Hematopoietic multipotent progenitor cell treated with erythropoietin and hydrocortisone succinate and interleukin-3 and kit ligand, for 8 days (in vitro differentiated cells): ENCODE measurements at regions not wholly inside any gene's neighbourhood (a gene's known extent, or its start where the extent isn't known, plus 50 kb on each side); places are given as distances from the start of the nearest gene placed in this dataset.

Experiments
- DNase-seq: peaks from one replicate; pipeline ENCODE4 v3.0.0-alpha.2; 2015

- no peak for DNase-seq
Observed at GRCh38 chrX:39356119-39356807, 555.0 kb downstream of the MID1IP1 start.

GRCh38 chrX:39360101-39360500 is 558.8 kb downstream of the MID1IP1 start:
- no peak for DNase-seq

- no peak for DNase-seq
Observed at GRCh38 chrX:39361736-39362135, 560.5 kb downstream of the MID1IP1 start.

- no peak for DNase-seq
Observed at GRCh38 chrX:39367416-39367815, 566.2 kb downstream of the MID1IP1 start.

GRCh38 chrX:39372115-39372514 is 570.9 kb downstream of the MID1IP1 start:
- no peak for DNase-seq

DNA sequence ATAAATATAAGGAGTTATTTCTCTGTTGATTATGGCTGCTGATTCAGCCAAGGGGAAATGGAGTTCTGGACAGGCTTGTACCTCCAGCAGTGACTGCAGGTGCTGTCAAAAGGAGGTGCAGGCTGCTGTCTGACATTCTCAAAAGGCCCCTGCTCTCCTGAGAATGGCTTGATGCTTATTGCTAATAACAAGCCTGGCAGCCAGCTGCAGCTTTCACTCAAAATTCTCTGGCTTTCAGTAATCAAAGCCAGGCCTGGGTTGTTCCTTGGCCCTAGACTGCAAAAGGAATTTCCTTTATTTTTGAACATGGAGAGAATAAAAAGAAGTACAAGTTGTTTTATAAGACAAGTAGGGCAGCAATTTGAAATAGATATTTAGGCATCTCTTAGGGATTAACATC is 575.9 kb downstream of the MID1IP1 start:
- no peak for DNase-seq

GRCh38 chrX:39377773-39378172 is 576.5 kb downstream of the MID1IP1 start:
- DNase-seq = no peak

- DNase-seq = no peak
Observed at GRCh38 chrX:39381422-39381821, 580.2 kb downstream of the MID1IP1 start.

DNA sequence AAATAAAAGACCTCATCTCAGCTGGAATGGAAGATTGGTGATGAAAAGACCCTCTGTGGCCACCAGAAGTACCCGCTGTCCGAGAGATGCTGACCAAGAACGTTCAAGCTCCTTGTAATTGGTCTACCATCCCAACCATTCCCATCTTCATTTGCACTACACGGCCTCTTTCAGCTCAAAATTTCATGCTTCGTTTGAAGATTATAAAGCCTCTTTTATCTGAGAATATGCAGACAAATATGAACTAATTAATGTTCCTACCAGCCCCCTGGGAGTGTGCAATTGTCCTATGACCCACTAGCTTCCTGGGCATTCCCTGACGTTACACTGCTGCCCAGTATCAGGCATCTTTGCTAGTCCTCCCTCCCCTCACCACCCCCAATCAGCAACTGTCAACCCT is 583.7 kb downstream of the MID1IP1 start:
- no peak for DNase-seq

GRCh38 chrX:39388730-39389129 is 587.5 kb downstream of the MID1IP1 start:
- no peak for DNase-seq

DNA sequence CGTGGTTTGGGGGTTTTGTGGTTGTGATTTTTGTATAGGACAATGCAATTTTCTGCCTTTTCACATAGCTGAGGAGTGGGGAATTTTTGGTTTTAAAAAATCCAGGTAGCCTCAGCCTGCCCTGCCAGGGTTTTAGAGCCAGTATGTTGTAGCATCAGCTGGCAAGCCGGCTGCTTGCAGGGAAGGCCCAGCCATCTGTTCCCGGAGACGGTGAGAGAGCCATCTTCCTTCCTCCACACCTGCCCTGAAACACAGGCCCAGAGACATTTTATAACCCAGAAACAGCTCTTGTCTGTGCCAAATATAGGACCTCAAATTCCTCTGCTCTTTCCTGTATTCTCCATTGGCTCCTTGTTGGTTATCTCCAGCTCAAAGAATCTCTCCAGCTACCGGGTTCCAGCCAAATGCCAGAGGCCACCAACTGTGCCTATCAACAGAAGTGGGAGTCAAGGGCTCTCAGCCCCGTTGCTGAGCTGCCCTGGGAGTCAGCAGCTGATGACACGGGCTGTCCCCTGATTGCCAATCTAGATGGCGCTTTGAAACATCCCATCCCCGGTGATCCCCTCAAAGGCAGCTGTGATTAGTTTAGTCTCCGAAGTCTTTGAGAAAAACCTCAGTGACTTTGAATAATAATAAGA is 595.2 kb downstream of the MID1IP1 start:
- no peak for DNase-seq

GRCh38 chrX:39397561-39398199 is 596.4 kb downstream of the MID1IP1 start:
- DNase-seq = no peak

DNA sequence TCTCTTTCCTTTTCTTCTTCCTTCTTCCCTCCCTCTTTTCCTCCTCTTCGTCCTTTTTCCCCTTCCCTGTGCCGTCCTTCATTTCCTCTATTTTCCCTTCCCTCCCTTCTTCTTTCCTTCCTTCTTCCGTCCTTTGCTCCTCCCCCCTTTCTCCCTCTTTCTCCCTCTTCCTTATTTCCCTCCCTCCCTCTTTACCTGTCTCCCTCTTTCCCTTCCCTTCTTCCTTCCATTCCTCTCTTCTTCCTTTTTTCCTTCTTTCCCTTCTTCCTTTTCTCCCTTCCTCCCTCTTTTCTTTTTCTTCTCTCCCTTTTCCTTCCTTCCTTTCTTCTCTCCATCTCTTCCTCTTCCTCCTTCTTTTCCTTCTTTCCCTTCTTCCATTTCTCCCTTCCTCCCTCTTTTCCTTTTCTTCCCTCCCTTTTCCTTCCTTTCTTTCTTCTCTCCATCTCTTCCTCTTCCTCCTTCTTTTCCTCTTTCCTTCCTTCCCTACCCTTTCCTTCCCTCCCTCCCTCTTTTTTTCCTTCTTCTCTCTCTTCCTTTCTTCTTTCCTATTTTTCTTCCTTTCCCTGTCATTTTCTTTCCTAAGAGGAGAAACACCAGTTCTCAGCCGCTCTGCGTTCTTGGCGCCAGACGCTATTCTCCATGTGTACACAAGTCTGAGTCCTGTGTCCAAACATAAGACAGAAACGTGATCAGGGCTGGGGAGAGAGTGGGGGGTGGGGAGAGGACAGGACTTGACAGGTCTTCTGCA is 597.1 kb downstream of the MID1IP1 start:
- DNase-seq = no peak

DNA sequence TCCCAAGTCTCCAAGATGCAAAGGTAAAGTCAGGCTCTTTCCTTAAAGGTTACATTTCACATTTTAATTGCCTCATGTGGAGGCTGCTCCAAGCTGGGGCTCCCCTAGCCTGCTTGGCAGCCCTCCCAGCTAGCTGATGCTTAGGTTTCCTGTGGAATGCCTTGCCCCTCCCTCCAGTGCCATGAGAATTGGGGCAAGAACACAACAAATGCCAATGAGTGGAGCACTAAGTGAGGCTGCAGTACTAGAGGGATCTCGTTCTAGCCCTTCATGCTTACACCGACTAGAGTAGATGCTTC is 597.7 kb downstream of the MID1IP1 start:
- DNase-seq = no peak

- DNase-seq = no peak
Observed at GRCh38 chrX:39399387-39399786, 598.1 kb downstream of the MID1IP1 start.

DNA sequence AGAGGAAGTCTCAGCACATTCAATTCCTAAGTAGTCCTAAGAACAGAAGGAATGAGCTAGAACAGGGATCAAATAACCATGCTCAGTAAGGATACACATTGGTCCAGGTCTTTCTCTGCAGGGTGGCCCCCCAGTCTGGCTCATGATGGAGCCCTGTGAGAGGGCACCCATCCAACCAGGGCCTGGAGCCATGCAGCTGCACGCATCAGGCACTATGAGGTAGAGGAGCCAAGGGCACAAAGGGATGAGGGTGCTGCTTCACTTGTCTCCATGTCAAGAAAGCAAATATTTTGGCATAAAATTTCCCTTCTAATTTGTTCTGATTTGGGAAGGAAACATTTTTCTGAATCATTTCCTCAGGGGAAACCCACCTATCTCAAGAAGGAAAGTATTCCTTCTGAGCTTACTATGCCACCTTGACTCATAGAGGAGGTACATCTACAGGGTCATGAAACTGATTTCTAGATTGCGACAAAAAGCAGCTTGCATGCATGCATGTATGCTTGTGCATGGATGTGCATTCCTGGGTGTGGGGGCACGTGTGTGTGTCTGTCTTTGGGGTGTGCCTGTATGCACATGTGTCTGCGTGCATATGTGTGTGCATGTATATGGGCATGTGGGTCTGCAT is 600.3 kb downstream of the MID1IP1 start:
- no peak for DNase-seq

DNA sequence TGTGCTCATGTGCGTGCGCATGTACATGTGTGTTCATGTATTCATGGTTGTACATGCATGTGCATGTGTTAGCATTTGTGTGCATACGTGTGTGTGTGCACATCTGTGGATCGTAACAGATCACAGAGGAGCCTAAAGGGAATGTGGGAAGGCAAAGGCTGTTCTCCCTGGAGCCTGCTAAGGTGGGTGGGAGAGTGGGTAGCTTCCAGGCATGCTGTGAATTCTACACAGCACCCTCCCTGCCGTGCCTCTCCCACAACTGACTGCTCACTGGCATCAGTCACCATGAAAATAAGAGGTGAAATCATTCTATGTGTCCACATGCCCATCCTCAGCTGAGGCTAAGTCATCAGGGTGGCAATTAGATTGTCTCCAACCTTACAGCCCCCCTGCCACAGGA is 600.9 kb downstream of the MID1IP1 start:
- no peak for DNase-seq

DNA sequence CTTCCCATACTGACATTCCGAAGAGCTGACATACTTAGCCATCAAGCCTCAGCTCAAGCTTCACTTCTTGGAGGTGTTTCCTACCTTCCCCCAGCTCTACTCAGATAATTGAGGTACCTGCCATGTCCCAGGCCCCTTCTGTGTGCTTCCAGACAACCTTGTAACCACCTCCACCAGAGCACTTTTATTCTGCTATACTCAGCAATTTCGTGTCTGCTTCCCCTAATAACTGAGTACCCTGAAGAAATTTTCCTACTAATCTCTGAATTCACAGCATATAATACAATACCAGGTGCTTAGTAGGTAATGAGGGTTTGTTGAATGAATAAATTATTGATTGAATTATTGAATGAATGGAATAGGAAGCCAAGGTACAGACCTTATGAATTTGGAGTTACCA is 605.5 kb downstream of the MID1IP1 start:
- no peak for DNase-seq

GRCh38 chrX:39409246-39409917 is 608.1 kb downstream of the MID1IP1 start:
- no peak for DNase-seq

DNA sequence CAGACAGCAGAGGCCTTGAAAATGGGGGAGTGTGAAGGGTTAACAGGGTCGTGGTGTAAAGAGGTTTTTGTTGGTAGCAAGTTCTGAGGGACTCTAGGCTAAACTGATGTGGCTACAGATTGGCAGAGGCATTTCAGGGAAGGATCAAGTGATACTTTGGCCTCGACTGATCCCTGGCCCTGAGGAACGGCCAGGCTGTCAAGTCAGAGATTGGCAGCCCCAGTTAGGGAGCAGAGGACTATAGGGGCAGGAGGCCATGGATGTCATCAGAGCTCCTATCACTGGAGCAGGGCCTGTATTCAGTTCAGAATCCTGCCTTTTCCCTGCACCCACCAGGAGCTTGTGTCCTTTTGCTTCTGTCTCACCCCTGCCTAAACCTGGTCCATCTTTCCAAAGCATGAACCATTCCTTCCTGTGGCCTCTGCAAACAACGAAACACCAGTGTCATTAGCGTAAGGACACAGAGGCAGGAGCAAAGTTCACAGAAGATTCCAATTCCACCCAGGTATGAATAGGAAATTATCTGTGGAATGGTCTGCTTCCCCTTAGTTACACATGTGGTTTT is 613.1 kb downstream of the MID1IP1 start:
- no peak for DNase-seq

DNA sequence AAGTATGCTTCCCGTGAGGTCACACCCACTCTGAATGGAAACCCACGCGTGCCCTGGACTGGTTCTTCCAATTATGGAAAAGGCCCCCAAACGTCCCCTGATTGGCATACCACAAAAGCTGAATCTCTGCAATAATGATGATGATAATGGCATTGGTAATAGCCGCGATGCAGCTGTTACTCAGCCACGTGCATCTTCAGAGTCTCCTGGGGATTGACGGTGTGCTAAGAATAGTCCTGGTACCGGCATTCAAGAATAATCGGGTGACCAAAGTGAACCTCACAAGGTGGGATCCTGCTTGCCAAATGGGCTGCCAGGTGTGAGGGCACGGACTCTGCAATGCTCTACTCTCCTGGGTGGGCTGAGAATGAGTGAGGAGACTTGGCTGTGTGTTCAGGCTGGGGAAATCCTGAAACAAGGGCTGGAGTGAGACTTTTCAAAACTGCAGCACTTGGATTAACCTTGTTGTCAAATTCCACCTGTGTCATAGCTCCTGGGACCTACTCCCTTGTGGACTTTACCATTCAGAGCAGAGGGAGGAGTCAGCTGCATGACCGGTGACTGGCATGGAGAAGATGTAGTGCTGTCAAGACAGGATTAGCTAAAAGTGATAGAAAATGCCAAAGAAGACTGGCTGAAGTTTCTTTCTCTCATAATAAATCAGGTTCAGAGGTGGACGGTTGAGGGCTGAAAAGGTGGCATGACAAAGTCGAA is 615.4 kb downstream of the MID1IP1 start:
- no peak for DNase-seq

- DNase-seq = no peak
Observed at GRCh38 chrX:39418254-39418704, 617.0 kb downstream of the MID1IP1 start.
